Colonic mucosa (tissue), 4 donors: ENCODE measurements at regions not wholly inside any gene's neighbourhood (a gene's known extent, or its start where the extent isn't known, plus 50 kb on each side); places are given as distances from the start of the nearest gene placed in this dataset.

Experiments
- DNase-seq: peaks from one replicate; pipeline ENCODE4 v3.0.0-alpha.2; 2020
- H3K27ac ChIP-seq: fragments of 200-600 bp; one replicate; pipeline ENCODE4 v1.8.0; 2021
- H3K27me3 ChIP-seq: fragments of 200-600 bp; one replicate; pipeline ENCODE4 v1.8.0; 2021
- H3K36me3 ChIP-seq: fragments of 200-600 bp; one replicate; pipeline ENCODE4 v1.8.0; 2021
- H3K4me1 ChIP-seq: fragments of 200-600 bp; one replicate; pipeline ENCODE4 v1.8.0; 2021; ENCODE audit warnings: mild to moderate bottlenecking
- H3K4me3 ChIP-seq: fragments of 200-600 bp; one replicate; pipeline ENCODE4 v1.8.0; 2021
- H3K9ac ChIP-seq, 2 donors: one replicate each; pipeline ENCODE4 v1.7.0; 2013; ENCODE audit warnings: control low read depth in 2 of 2, low read depth in 2 of 2, low read length in 2 of 2
- H3K9me3 ChIP-seq: fragments of 200-600 bp; one replicate; pipeline ENCODE4 v1.8.0; 2021
- CTCF ChIP-seq: fragments of 200-600 bp; IDR thresholded peaks from one replicate; pipeline ENCODE4 v1.8.0; 2022; ENCODE audit warnings: antibody characterized with exemption, mild to moderate bottlenecking
- intact Hi-C: fragments of 100-400 bp; cut with DNase I; formaldehyde crosslinking; loops from one replicate; pipeline ENCODE4 v1.14.1; 2022
- donor health status: healthy.
- donor health status: DM: no; HTN: no; CAD: no.
- donor health status: DM: no; HTN: no; CAD: no.

- no peak for DNase-seq
- Histone ChIP-seq H3K4me3 (no peak overlapping the region), H3K9me3 (no peaks in the 10 kb centered on the region), H3K9ac (no peak overlapping the region), H3K4me1 (no peaks in the 10 kb centered on the region), H3K27ac (no peak overlapping the region), H3K36me3 (no peaks in the 10 kb centered on the region), H3K27me3 (no peaks in the 10 kb centered on the region)
- intact Hi-C loops, result no loop called here
- TF ChIP-seq CTCF, result no peak
Observed at GRCh38 chr4:177171588-177171987, 138.1 kb upstream of the NEIL3 start.

- no peak for TF ChIP-seq CTCF
- Histone ChIP-seq H3K9ac (no peak overlapping the region), H3K4me3 (no peak overlapping the region), H3K9me3 (no peaks in the 10 kb centered on the region), H3K27me3 (no peaks in the 10 kb centered on the region), H3K27ac (no peak overlapping the region), H3K36me3 (no peaks in the 10 kb centered on the region), H3K4me1 (no peaks in the 10 kb centered on the region)
- DNase-seq, result no peak
- intact Hi-C loops, result no loop called here
Observed at GRCh38 chr4:177175473-177175872, 134.2 kb upstream of the NEIL3 start.

- no peaks in the 10 kb centered on the region for H3K27me3 ChIP-seq
- no peak for TF ChIP-seq CTCF
- H3K27ac ChIP-seq, result peak overlapping the region; percentile 35
- no peak for DNase-seq
- no peak overlapping the region for H3K9ac ChIP-seq
- no peak overlapping the region for H3K4me3 ChIP-seq
- no peaks in the 10 kb centered on the region for H3K4me1 ChIP-seq
- intact Hi-C loops, result no loop called here
- H3K9me3 ChIP-seq, result no peaks in the 10 kb centered on the region
- H3K36me3 ChIP-seq, result no peaks in the 10 kb centered on the region
Observed at GRCh38 chr4:177177541-177178081, 132.1 kb upstream of the NEIL3 start.

GRCh38 chr4:177178246-177178645, 131.4 kb upstream of the NEIL3 start:
- Histone ChIP-seq H3K4me1 (no peaks in the 10 kb centered on the region), H3K9me3 (no peaks in the 10 kb centered on the region), H3K36me3 (no peaks in the 10 kb centered on the region), H3K9ac (no peak overlapping the region), H3K27ac (no peak overlapping the region), H3K4me3 (no peak overlapping the region), H3K27me3 (no peaks in the 10 kb centered on the region)
- DNase-seq, result no peak
- TF ChIP-seq CTCF, result no peak
- intact Hi-C loops, result no loop called here

- Histone ChIP-seq H3K9me3 (no peaks in the 10 kb centered on the region), H3K4me1 (no peaks in the 10 kb centered on the region), H3K36me3 (no peaks in the 10 kb centered on the region), H3K4me3 (no peak overlapping the region), H3K27ac (no peak overlapping the region), H3K27me3 (no peaks in the 10 kb centered on the region), H3K9ac (no peak overlapping the region)
- no peak for DNase-seq
- intact Hi-C loops, result no loop called here
- no peak for TF ChIP-seq CTCF
Observed at GRCh38 chr4:177182166-177182565, 127.5 kb upstream of the NEIL3 start.
